Fibroblast of skin of left quadriceps (primary cell): ENCODE measurements at regions not wholly inside any gene's neighbourhood (a gene's known extent, or its start where the extent isn't known, plus 50 kb on each side); places are given as distances from the start of the nearest gene placed in this dataset.

Experiments
- DNase-seq, 2 experiments: peaks; one replicate each; pipeline ENCODE4 v3.0.0-alpha.2; 2013; ENCODE audit warnings: low read depth in 2 of 2

DNA sequence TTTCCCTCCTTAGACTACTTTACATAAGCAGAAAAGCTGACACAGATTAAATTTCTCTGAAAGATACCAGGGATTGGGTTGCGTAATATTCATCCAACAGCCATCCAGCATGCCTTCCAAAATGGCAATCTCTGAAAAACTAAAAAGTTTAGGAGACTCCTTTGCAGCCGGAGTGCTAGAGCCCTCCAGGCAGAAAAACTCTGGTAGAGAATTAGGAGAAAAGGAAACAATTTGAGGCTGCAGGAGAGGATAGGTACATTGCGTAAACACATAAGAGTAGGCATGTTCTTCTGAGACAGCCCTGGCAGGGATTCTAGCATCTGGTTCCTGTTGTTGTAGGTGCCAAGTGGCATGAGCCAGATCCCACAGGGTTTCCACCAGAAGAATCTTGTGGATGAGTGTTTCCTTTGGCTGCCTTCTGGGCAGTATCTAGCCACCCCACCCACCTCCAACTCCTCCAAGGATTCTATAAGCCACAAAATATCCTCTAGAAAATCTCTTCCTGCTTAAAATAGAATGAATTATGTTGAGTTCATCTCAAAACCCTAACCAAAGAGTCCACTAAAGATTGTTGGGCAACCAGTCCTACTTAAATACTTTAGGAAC, 402.4 kb downstream of the HGF start:
- peak in 1 of 2 experiments; percentile 33 for DNase-seq

GRCh38 chr7:81366546-81366945, 403.3 kb downstream of the HGF start:
- DNase-seq, result peak in 1 of 2 experiments; percentile 11

DNA sequence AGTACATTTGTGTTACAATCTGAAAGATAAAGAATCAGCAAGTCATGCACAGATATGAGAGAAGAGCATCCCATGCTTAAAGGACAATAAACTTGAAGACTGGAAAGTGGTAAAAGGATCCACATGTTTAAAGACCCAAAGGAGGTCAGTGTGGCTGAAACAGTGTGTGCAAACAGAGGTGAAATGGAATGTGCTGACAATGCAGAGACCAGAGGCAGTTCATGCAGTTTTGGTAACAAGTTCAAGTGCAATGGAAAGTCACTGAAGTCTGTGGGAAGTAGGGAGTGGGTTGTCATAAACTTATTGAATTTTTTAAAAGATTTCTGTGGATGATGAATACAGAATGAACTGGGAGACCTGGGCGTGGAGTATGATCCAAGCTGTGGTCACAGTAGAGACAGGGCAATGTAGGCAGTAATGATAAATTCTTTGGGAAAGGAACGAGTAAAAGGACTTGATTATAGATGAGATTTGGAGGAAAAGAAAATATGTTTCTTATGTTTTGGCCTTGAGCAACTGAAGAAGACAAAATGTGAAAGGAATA, 408.0 kb downstream of the HGF start:
- DNase-seq, result no peak

- no peak for DNase-seq
Observed at GRCh38 chr7:81355911-81356310, 413.9 kb downstream of the HGF start.

DNA sequence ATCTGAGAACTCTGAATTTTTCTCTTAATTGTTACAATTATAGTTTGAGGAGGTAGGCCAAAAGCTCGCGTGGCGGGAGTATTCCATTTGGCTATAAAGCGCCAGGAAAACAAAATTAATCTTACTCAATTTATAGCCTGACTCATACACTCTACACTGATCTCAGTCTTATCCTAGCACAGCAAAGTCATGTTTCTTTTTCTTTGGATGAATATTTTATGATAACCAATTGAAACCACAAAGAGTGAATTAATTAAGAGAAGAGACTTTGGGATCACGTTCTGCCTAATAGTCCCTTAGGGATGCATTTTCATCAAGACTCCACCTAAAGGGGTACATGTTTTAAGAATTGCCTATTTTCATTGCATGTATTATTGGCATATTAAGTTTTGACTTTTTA, 420.8 kb downstream of the HGF start:
- no peak for DNase-seq

DNA sequence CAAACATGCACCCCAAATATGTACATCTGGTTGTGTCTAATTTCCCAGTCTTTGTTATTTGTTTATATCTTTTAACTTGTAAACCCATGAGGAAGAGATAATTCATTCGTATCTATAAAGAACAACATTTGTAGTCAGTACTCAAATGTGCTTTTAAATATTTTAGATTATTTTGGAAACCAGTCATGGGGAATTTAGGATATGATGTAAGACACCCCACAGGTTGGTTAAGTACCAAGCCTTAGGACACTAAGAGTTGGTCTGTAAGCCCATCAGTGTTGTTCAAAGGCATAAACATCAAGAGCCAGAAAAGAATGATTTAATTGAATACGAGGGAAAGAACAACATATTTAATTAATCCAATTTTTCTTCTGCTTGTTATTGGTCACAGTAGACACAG, 421.1 kb upstream of the SEMA3C start:
- peak in 1 of 2 experiments; percentile 10 for DNase-seq

GRCh38 chr7:81333536-81333935, 414.7 kb upstream of the SEMA3C start:
- DNase-seq, result no peak

GRCh38 chr7:81333004-81333403, 414.2 kb upstream of the SEMA3C start:
- peak; percentile 16 to 20 for DNase-seq

DNA sequence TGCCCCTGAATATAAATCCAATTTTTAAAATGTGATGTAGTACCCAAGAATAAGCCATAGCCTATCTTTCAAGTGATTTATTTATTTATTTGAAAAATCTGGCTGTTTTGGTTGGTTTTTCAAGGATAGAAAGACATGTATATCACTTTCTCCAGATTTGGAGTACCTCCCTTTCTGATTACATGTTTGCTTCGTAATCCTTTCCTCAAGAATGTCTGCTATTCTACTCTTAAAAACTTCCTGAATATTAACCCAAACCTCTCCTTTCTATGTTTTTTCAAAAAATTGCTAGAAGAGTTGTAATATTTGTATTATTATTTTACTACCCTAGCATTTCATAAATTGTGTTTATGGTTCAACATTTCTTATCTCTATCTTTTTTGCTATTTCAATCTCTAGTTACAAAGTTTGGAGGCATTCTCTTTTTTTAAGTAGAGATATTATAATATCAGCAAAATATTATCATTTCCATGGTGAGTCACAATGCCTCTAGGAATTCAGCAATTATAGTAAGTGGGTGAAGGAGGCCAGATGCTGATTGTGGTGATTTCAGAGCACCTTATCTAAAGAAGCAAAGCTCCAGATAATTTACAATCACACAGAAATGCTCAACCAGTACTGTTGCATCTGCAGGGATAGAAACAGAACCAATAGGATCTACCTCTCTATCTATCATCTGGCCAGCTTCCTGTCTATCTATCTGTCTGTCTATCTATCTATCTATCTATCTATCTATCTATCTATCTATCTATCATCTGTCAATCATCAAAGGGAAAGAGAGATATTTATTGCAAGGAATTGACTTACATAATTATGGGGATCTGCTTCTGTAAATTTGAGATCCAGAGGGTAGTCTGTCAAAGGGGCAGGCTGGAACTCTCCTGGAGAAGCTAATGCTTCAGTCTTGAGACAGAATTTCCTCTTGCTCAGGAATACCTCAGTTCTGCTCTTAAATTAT, 412.5 kb upstream of the SEMA3C start:
- DNase-seq, result no peak

DNA sequence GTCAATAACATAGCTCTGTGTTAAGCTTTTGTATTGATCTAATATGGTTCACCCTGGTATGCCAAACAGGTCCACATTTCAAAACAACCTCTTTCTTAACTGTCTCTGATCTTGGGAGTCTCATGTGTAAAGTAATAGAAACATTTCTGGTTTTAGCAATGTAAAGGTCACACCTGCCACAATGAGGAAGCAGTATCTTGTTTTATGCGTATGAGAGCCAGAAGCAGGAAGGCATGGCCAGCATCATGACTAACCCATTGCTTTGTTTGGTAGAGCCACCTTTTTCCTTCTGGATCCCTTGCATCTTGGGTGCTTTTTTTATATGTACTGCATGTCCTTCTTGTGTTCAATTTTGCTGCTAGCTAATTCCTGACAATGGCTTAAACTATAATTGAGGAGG, 411.3 kb upstream of the SEMA3C start:
- DNase-seq, result no peak

- peak; percentile 5 to 12 for DNase-seq
Observed at GRCh38 chr7:81327468-81328266, 408.8 kb upstream of the SEMA3C start.

- no peak for DNase-seq
Observed at GRCh38 chr7:81321949-81322348, 403.1 kb upstream of the SEMA3C start.

GRCh38 chr7:81317741-81318140, 398.9 kb upstream of the SEMA3C start:
- no peak for DNase-seq

GRCh38 chr7:81308643-81309322, 389.9 kb upstream of the SEMA3C start:
- DNase-seq, result peak; percentile 51 to 60

- no peak for DNase-seq
Observed at GRCh38 chr7:81301815-81302214, 383.0 kb upstream of the SEMA3C start.

DNA sequence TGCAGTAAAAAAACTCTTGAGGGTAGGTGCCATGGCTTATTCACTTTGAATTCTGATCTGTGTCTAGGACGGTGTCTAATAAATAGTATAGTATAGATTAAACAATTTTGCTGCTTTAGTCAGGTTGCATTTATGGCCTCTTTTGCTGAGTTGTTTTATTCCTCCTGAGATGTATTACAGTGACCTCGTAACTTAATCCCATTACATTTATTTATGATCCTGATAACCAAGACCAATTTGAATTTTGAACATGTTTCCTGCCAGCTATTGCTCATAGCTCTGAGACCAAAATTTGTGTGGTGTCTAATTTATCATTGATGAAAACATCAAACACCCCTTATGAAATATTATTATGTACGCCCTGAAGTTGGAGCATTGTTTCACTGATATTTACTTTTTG, 381.9 kb upstream of the SEMA3C start:
- no peak for DNase-seq

GRCh38 chr7:81299711-81300110, 380.9 kb upstream of the SEMA3C start:
- DNase-seq, result no peak

DNA sequence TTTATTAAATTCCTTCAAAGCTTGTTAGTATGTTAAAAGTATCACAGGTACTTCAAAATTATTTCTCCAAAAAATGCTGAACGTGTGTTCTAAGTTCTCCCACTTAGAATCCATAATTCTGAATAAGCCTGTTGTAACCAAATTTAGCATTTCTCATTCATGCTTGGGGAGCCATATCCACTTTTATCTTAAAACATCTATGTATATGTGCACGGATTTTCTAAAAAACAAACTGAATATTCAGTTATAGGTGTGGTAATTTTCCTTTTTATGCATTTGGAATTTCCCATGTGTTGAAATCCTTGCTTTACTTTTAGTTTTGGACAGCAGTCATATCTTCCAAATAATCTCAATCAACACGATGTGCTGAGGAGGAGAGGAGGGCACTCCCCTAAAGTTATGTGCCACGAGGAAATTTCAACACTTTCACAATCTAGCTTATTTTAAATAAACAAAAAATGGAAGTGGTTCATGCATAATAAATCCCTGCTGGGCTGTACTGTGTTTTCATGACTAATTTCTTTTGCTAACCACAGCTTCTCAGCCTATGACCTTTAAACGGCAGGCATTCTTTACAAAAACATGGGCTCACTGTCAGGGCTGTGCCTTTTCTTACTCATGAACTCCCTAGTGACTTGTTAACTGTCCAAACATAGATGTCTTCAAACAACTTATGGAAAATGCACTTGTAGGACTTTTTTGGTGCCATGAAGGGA, 380.3 kb upstream of the SEMA3C start:
- peak; percentile 93 to 95 for DNase-seq

DNA sequence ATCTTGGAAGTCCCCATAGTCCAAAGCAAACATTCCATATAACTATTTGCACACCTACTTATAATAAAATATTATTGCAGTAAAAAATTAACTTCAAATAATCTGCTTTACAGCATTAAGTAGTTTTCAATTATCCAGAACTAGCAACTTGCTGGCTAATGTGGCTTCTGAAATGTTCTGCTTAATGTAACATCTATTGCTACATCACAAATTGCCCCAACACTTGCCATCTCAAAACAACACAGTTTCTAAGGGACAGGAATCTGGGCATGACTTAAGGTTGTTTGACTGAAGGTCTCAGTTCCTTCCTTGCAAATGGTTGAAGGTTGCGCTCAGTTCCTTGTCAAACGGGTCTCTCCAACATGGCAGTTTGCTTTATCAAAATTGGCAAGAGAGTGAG, 378.5 kb upstream of the SEMA3C start:
- no peak for DNase-seq

GRCh38 chr7:81296726-81297125, 377.9 kb upstream of the SEMA3C start:
- DNase-seq, result no peak
